Stimulated activated CD8-positive, alpha-beta memory T cell treated with anti-CD3 and anti-CD28 coated beads, Interleukin-7, amount 100 ng/mL, for 24 hours (primary cell): ENCODE measurements at regions not wholly inside any gene's neighbourhood (a gene's known extent, or its start where the extent isn't known, plus 50 kb on each side); places are given as distances from the start of the nearest gene placed in this dataset.

ENCODE experiments used
- DNase-seq: peaks from one replicate; pipeline ENCODE4 v3.0.0-alpha.2; 2020; ENCODE audit warnings: low read depth

GRCh38 chr18:24988253-24988840, 363.6 kb downstream of the ZNF521 start:
- no peak for DNase-seq

GRCh38 chr18:24989760-24990593, 362.0 kb downstream of the ZNF521 start:
- no peak for DNase-seq

GRCh38 chr18:24990671-24991134, 361.3 kb downstream of the ZNF521 start:
- no peak for DNase-seq

GRCh38 chr18:24991141-24992060, 360.6 kb downstream of the ZNF521 start:
- DNase-seq = no peak

GRCh38 chr18:24992491-24992890, 359.5 kb downstream of the ZNF521 start:
- DNase-seq = no peak

GRCh38 chr18:24993628-24994027, 358.3 kb downstream of the ZNF521 start:
- DNase-seq = no peak

- no peak for DNase-seq
Observed at GRCh38 chr18:24995056-24995455, 356.9 kb downstream of the ZNF521 start.

- DNase-seq = no peak
Observed at GRCh38 chr18:24995755-24996154, 356.2 kb downstream of the ZNF521 start.

- no peak for DNase-seq
Observed at GRCh38 chr18:24999650-25000267, 352.2 kb downstream of the ZNF521 start.

- DNase-seq = no peak
Observed at GRCh38 chr18:25001803-25002202, 350.2 kb downstream of the ZNF521 start.

GRCh38 chr18:25005541-25006403, 346.2 kb downstream of the ZNF521 start:
- no peak for DNase-seq

GRCh38 chr18:25010623-25011374, 341.2 kb downstream of the ZNF521 start:
- no peak for DNase-seq
